ENCODE measurements at regions not wholly inside any gene's neighbourhood (a gene's known extent, or its start where the extent isn't known, plus 50 kb on each side); places are given as distances from the start of the nearest gene placed in this dataset.

GRCh38 chr4:129335276-129335675, 239.3 kb downstream of the C4orf33 start:
- TF ChIP-seq CTCF (conservative IDR thresholded peaks at IDR 0.05 in 1 of 2, IDR thresholded peaks at IDR 0.05 in 1 of 2; ENCODE audit: low read depth in 1 of 2, low read length in 2 of 2): no peak
- no peak for TF ChIP-seq EZH2 (IDR thresholded peaks at IDR 0.05; ENCODE audit: low read length, missing control alignments)

All from fibroblast of lung (primary cell).